ENCODE measurements at regions not wholly inside any gene's neighbourhood (a gene's known extent, or its start where the extent isn't known, plus 50 kb on each side); places are given as distances from the start of the nearest gene placed in this dataset.

DNA sequence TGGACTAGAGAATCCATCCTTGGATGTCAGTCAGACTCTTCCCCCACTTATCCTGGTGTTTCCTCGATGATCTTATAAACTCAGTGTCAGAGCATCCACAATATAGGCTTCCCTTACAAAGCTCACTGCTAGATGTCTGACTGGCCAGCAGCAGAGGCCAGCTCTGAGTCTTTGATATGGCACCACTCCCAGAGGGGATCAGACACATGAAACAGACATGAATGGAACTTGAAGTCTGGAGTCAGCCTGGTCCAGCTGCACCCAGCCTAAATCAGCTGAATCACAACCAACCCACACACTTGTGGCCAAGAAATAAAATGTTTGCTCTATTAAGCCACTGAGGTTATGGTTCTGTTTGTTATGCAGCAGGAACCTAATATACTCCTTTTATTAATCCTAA, 129.6 kb upstream of the MED14 start:
- TF ChIP-seq, protein P1, sequence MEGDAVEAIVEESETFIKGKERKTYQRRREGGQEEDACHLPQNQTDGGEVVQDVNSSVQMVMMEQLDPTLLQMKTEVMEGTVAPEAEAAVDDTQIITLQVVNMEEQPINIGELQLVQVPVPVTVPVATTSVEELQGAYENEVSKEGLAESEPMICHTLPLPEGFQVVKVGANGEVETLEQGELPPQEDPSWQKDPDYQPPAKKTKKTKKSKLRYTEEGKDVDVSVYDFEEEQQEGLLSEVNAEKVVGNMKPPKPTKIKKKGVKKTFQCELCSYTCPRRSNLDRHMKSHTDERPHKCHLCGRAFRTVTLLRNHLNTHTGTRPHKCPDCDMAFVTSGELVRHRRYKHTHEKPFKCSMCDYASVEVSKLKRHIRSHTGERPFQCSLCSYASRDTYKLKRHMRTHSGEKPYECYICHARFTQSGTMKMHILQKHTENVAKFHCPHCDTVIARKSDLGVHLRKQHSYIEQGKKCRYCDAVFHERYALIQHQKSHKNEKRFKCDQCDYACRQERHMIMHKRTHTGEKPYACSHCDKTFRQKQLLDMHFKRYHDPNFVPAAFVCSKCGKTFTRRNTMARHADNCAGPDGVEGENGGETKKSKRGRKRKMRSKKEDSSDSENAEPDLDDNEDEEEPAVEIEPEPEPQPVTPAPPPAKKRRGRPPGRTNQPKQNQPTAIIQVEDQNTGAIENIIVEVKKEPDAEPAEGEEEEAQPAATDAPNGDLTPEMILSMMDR (conservative IDR thresholded peaks at IDR 0.05) = no peak
- no peak for TF ChIP-seq ZFX (IDR thresholded peaks at IDR 0.05)

Measured in C4-2B (cell line).